ENCODE measurements at regions not wholly inside any gene's neighbourhood (a gene's known extent, or its start where the extent isn't known, plus 50 kb on each side); places are given as distances from the start of the nearest gene placed in this dataset.

DNA sequence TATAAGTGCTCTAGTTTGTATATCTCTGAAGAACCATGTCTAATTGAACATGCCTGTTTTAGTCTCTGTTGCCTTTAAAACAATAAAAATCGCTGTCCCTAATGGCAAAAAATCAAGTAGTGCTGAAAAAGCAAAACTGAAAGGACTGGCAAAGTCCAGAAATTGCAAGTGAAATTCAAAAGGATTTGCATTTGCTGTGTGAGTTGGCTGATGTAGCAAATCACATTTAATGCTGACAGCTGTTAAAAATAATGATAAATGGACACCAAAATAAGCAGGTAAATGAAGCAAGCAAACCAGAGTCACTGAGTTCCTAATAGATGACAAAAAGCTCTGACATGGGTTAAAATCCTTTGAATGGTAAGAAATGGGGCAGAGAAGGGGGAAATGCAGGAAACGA, 874.1 kb downstream of the GRM8 start:
- Histone ChIP-seq H3K4me1 (ENCODE audit: control insufficient read depth, insufficient read depth, low read length) (no peaks in the 10 kb centered on the region), H3K27me3 (ENCODE audit: control insufficient read depth, insufficient read depth, low read length) (no peaks in the 10 kb centered on the region), H3K36me3 (ENCODE audit: control insufficient read depth, insufficient read depth, low read length) (no peaks in the 10 kb centered on the region), H3K27ac (ENCODE audit: low read depth, low read length) (no peak overlapping the region), H3K4me3 (ENCODE audit: low read depth, low read length) (no peak overlapping the region), H3K9me3 (ENCODE audit: control insufficient read depth, insufficient read depth, low read length) (no peaks in the 10 kb centered on the region)
- no peak for DNase-seq (ENCODE audit: low read depth in 4 of 6, low spot score in 6 of 6)
- WGBS (ENCODE audit: insufficient coverage), result 57% methylated on average over 1 of the region's 2 CpGs

DNA sequence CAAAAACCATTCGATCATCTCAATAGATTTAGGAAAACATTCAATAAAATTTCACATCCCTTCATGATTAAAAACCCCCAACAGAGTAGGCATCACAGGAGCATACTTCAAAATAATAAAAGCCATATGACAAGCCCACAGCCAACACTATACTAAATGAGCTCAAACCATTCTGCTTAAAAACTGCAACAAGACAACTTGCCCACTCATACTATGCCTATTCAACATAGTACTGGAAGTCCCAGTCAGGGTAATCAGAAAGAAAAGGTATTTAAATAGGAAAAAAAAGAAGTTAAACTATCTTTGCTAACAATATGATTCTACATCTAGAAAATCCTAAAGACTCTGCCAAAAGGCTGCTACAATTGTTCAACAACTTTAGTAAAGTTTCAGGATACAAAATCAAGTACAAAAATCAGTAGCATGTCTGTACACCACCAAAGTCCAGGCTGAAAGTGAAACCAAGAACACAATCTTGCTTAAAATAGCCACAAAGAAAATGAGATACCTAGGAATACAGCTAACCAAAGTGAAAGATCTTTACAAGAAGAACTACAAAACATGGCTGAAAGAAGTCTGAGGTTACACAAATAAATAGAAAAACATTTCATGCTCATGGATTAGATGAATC, 882.6 kb downstream of the GRM8 start:
- H3K9me3 ChIP-seq (ENCODE audit: control insufficient read depth, insufficient read depth, low read length), result no peaks in the 10 kb centered on the region
- H3K36me3 ChIP-seq (ENCODE audit: control insufficient read depth, insufficient read depth, low read length), result no peaks in the 10 kb centered on the region
- no peak for DNase-seq (ENCODE audit: low read depth in 4 of 6, low spot score in 6 of 6)
- H3K4me3 ChIP-seq (ENCODE audit: low read depth, low read length), result no peak overlapping the region
- no peaks in the 10 kb centered on the region for H3K4me1 ChIP-seq (ENCODE audit: control insufficient read depth, insufficient read depth, low read length)
- 78% methylated on average over 1 of the region's 1 CpG for WGBS (ENCODE audit: insufficient coverage)
- no peaks in the 10 kb centered on the region for H3K27me3 ChIP-seq (ENCODE audit: control insufficient read depth, insufficient read depth, low read length)
- no peak overlapping the region for H3K27ac ChIP-seq (ENCODE audit: low read depth, low read length)

DNA sequence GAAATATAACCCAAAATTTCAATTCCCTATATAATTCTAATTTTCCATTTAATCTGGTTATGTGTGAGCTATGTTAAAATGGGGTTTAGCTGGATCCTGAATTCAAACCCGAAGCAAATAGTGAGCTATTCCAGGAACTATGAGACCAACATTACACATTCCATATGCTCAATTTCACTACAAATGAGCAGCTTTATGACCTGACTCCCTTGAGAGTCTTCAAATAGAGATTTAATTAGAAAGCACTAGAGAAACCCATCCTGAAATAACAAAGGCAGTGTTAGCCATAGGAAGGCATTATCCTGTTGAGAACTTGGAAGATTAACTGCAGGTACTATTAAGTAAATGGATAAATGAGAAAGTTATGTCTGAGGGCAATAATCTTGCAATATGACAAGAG, 890.0 kb downstream of the GRM8 start:
- Histone ChIP-seq H3K27ac (ENCODE audit: low read depth, low read length) (no peak overlapping the region), H3K4me3 (ENCODE audit: low read depth, low read length) (no peak overlapping the region), H3K36me3 (ENCODE audit: control insufficient read depth, insufficient read depth, low read length) (no peaks in the 10 kb centered on the region), H3K27me3 (ENCODE audit: control insufficient read depth, insufficient read depth, low read length) (no peaks in the 10 kb centered on the region), H3K9me3 (ENCODE audit: control insufficient read depth, insufficient read depth, low read length) (no peaks in the 10 kb centered on the region), H3K4me1 (ENCODE audit: control insufficient read depth, insufficient read depth, low read length) (no peaks in the 10 kb centered on the region)
- DNase-seq (ENCODE audit: low read depth in 4 of 6, low spot score in 6 of 6), result peak in 1 of 6 donors; percentile 86
- no CpG with 5 or more reads among the region's 1 CpG for WGBS (ENCODE audit: insufficient coverage)

DNA sequence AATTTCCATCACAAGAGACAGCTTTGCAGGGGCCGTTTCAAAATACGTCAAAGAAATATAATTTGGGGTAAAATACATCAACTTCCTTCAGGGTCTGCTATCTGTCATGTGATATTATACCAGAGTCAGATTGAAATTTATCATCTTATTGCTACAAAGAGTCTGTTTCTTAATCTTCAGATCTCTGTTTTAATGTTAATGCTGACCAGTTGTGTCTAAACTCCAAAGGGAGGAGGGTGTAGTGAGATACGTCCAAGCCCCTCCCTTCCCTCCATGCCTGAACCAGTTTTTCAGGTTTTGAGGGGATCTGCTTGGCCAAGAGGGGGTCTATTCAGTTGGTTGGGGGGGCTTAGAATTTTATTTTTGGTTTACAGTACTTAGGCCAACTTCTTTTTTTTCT, 891.6 kb downstream of the GRM8 start:
- no peaks in the 10 kb centered on the region for H3K36me3 ChIP-seq (ENCODE audit: control insufficient read depth, insufficient read depth, low read length)
- H3K4me3 ChIP-seq (ENCODE audit: low read depth, low read length), result no peak overlapping the region
- H3K27ac ChIP-seq (ENCODE audit: low read depth, low read length), result no peak overlapping the region
- no peaks in the 10 kb centered on the region for H3K27me3 ChIP-seq (ENCODE audit: control insufficient read depth, insufficient read depth, low read length)
- no peak for DNase-seq (ENCODE audit: low read depth in 4 of 6, low spot score in 6 of 6)
- WGBS (ENCODE audit: insufficient coverage), result no CpG with 5 or more reads among the region's 3 CpGs
- H3K4me1 ChIP-seq (ENCODE audit: control insufficient read depth, insufficient read depth, low read length), result no peaks in the 10 kb centered on the region
- no peaks in the 10 kb centered on the region for H3K9me3 ChIP-seq (ENCODE audit: control insufficient read depth, insufficient read depth, low read length)

DNA sequence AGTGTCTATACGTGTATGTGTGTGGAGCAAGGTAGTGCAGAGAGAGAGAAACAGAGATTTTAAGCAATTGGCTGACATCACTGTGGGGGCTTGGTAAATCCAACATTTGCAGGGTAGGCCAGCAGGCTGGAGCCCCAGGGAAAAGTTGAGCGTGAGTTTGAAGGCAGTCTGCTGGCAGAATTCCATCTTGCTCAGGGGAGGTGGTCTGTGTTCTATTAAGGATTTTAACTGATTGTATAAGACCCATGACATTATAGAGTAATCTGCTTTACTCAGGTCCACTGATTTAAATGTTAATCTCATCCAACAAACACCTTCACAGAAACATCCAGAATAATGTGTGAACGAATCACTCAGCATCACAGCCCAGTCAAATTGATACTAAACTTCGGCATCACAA, 912.9 kb downstream of the GRM8 start:
- WGBS (ENCODE audit: insufficient coverage), result 67% methylated on average over 1 of the region's 4 CpGs
- no peaks in the 10 kb centered on the region for H3K36me3 ChIP-seq (ENCODE audit: control insufficient read depth, insufficient read depth, low read length)
- no peak overlapping the region for H3K4me3 ChIP-seq (ENCODE audit: low read depth, low read length)
- peak in 1 of 6 donors; percentile 42 for DNase-seq (ENCODE audit: low read depth in 4 of 6, low spot score in 6 of 6)
- no peaks in the 10 kb centered on the region for H3K27me3 ChIP-seq (ENCODE audit: control insufficient read depth, insufficient read depth, low read length)
- no peaks in the 10 kb centered on the region for H3K9me3 ChIP-seq (ENCODE audit: control insufficient read depth, insufficient read depth, low read length)
- H3K27ac ChIP-seq (ENCODE audit: low read depth, low read length), result no peak overlapping the region
- no peaks in the 10 kb centered on the region for H3K4me1 ChIP-seq (ENCODE audit: control insufficient read depth, insufficient read depth, low read length)

DNA sequence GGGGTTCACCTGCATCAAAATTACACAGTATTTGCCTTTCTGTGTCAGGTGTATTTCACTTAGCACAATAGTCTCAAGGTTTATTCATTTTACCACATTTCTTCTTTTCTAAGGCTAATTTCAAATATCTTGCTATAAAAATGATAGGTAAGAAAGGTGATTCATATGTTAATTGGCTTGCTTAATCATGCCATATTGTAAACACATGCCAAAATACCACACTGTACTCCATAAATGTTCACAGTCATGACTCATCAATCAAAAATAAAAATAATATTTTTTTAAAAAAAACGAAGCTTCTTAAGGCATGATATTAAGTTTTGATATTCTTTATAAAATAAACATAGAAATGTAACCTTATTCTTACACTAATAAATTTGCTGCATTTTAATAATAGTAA, 947.1 kb downstream of the GRM8 start:
- Histone ChIP-seq H3K27me3 (ENCODE audit: control insufficient read depth, insufficient read depth, low read length) (no peaks in the 10 kb centered on the region), H3K9me3 (ENCODE audit: control insufficient read depth, insufficient read depth, low read length) (no peaks in the 10 kb centered on the region), H3K36me3 (ENCODE audit: control insufficient read depth, insufficient read depth, low read length) (no peaks in the 10 kb centered on the region), H3K27ac (ENCODE audit: low read depth, low read length) (no peak overlapping the region), H3K4me3 (ENCODE audit: low read depth, low read length) (no peak overlapping the region), H3K4me1 (ENCODE audit: control insufficient read depth, insufficient read depth, low read length) (no peaks in the 10 kb centered on the region)
- no peak for DNase-seq (ENCODE audit: low read depth in 4 of 6, low spot score in 6 of 6)
- no CpG with 5 or more reads among the region's 1 CpG for WGBS (ENCODE audit: insufficient coverage)

DNA sequence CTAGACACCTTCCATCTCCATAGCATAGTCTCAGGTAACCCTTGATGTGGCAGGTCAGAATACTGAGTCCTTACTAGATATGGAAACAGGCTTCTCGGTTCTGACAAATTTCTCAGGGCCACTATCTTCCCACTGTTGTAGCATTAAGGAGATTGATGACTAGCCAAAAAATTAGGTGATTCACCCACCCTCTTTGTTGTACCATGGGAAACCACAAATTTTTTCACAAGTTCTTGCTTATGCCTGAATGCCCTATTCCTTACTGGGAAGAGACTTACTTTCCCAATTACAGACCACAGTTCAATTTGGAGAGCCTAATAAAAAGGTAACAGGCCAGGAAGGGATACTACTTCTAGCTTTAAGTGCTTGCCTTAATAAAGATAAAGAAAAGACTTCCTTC, 948.8 kb downstream of the GRM8 start:
- H3K27ac ChIP-seq (ENCODE audit: low read depth, low read length), result no peak overlapping the region
- no peaks in the 10 kb centered on the region for H3K27me3 ChIP-seq (ENCODE audit: control insufficient read depth, insufficient read depth, low read length)
- 100% methylated on average over 1 of the region's 1 CpG for WGBS (ENCODE audit: insufficient coverage)
- no peaks in the 10 kb centered on the region for H3K4me1 ChIP-seq (ENCODE audit: control insufficient read depth, insufficient read depth, low read length)
- DNase-seq (ENCODE audit: low read depth in 4 of 6, low spot score in 6 of 6), result no peak
- H3K9me3 ChIP-seq (ENCODE audit: control insufficient read depth, insufficient read depth, low read length), result no peaks in the 10 kb centered on the region
- no peak overlapping the region for H3K4me3 ChIP-seq (ENCODE audit: low read depth, low read length)
- no peaks in the 10 kb centered on the region for H3K36me3 ChIP-seq (ENCODE audit: control insufficient read depth, insufficient read depth, low read length)

DNA sequence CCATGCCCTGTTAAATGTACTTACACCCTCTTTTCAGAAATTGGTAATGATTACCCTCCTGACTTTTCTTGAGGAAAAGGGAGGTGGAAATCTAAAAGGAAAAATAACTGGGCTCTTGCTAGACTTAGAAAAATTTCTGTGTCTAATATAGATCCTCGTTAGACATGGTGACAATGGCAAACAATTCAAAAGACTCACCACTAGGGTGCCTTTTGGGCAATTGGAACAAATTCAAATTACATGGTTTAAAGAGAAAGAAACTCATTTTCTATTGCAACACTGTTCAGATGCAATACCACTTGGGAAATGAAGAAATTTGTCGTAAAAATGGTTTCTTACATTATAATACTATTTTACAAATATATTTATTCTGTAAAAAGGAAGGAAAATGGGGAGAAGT, 950.1 kb downstream of the GRM8 start:
- Histone ChIP-seq H3K4me3 (ENCODE audit: low read depth, low read length) (no peak overlapping the region), H3K27me3 (ENCODE audit: control insufficient read depth, insufficient read depth, low read length) (no peaks in the 10 kb centered on the region), H3K27ac (ENCODE audit: low read depth, low read length) (no peak overlapping the region), H3K9me3 (ENCODE audit: control insufficient read depth, insufficient read depth, low read length) (no peaks in the 10 kb centered on the region), H3K36me3 (ENCODE audit: control insufficient read depth, insufficient read depth, low read length) (no peaks in the 10 kb centered on the region), H3K4me1 (ENCODE audit: control insufficient read depth, insufficient read depth, low read length) (no peaks in the 10 kb centered on the region)
- no CpG with 5 or more reads among the region's 2 CpGs for WGBS (ENCODE audit: insufficient coverage)
- no peak for DNase-seq (ENCODE audit: low read depth in 4 of 6, low spot score in 6 of 6)

DNA sequence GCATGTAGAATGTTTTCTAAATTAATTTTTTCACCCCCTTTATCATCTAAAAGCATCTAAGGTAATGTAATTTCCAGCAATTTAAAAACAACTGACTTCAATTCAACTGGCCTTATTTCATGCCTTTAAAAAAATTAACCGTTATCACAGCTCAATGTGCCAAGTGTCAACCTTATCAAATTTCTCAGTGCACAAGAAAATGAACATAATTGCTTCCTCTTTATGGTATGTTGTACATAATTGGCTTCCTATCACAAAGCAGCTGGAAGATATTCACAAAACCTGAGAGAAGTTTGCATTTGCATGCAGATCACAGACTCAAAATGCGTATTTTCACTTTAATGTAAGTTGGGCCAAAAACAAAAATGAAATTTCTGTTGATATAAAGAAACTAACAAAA, 966.4 kb downstream of the GRM8 start:
- WGBS (ENCODE audit: insufficient coverage), result no CpG with 5 or more reads among the region's 2 CpGs
- Histone ChIP-seq H3K36me3 (ENCODE audit: control insufficient read depth, insufficient read depth, low read length) (no peaks in the 10 kb centered on the region), H3K27ac (ENCODE audit: low read depth, low read length) (no peak overlapping the region), H3K27me3 (ENCODE audit: control insufficient read depth, insufficient read depth, low read length) (no peaks in the 10 kb centered on the region), H3K4me1 (ENCODE audit: control insufficient read depth, insufficient read depth, low read length) (no peaks in the 10 kb centered on the region), H3K4me3 (ENCODE audit: low read depth, low read length) (no peak overlapping the region), H3K9me3 (ENCODE audit: control insufficient read depth, insufficient read depth, low read length) (no peaks in the 10 kb centered on the region)
- DNase-seq (ENCODE audit: low read depth in 4 of 6, low spot score in 6 of 6), result peak in 1 of 6 donors; percentile 31

DNA sequence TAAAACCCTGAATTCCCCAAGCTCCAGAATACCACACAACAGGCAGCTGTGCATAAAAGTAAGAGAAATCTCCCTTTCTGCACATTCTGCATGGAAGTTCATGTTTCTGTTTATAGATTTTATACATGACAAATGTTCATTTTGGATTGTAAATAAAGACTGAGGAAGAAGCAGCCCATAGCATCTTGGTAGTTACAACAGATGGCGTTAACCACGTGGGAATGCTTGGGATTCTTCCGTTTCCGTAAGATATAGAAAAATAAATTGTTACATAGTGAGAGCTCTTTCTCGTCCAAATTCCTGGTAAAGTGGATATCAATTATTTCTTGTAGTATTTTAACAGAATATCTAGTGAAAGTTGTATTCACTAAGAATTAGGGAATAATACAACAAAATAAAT, 1016.5 kb downstream of the GRM8 start:
- no peak overlapping the region for H3K4me3 ChIP-seq (ENCODE audit: low read depth, low read length)
- H3K27ac ChIP-seq (ENCODE audit: low read depth, low read length), result no peak overlapping the region
- no CpG with 5 or more reads among the region's 5 CpGs for WGBS (ENCODE audit: insufficient coverage)
- H3K9me3 ChIP-seq (ENCODE audit: control insufficient read depth, insufficient read depth, low read length), result no peaks in the 10 kb centered on the region
- H3K36me3 ChIP-seq (ENCODE audit: control insufficient read depth, insufficient read depth, low read length), result no peaks in the 10 kb centered on the region
- peak in 2 of 6 donors; percentile 29 to 48 for DNase-seq (ENCODE audit: low read depth in 4 of 6, low spot score in 6 of 6)
- H3K27me3 ChIP-seq (ENCODE audit: control insufficient read depth, insufficient read depth, low read length), result no peaks in the 10 kb centered on the region
- no peaks in the 10 kb centered on the region for H3K4me1 ChIP-seq (ENCODE audit: control insufficient read depth, insufficient read depth, low read length)
